ENCODE measurements at regions not wholly inside any gene's neighbourhood (a gene's known extent, or its start where the extent isn't known, plus 50 kb on each side); places are given as distances from the start of the nearest gene placed in this dataset.

DNA sequence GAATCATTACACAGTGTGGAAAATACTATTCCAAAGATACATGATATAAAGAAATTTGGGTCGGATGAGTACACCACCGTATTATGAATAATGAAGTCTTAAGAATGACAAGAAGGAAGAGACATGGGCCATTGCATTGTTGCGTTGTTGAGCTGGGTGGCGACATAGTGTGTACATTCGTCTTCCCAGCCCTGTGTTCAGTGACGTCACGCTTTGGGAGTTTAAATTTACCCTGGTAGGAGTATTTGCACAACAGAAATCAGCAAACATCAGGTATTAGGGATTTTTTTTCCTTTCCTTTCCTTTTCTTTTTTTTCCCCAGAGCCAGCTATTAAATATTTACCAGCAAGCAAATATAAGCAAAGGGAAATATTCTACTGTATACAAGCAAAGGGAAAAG is 347.2 kb upstream of the NETO1 start:
- TF ChIP-seq, protein P1, sequence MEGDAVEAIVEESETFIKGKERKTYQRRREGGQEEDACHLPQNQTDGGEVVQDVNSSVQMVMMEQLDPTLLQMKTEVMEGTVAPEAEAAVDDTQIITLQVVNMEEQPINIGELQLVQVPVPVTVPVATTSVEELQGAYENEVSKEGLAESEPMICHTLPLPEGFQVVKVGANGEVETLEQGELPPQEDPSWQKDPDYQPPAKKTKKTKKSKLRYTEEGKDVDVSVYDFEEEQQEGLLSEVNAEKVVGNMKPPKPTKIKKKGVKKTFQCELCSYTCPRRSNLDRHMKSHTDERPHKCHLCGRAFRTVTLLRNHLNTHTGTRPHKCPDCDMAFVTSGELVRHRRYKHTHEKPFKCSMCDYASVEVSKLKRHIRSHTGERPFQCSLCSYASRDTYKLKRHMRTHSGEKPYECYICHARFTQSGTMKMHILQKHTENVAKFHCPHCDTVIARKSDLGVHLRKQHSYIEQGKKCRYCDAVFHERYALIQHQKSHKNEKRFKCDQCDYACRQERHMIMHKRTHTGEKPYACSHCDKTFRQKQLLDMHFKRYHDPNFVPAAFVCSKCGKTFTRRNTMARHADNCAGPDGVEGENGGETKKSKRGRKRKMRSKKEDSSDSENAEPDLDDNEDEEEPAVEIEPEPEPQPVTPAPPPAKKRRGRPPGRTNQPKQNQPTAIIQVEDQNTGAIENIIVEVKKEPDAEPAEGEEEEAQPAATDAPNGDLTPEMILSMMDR (conservative IDR thresholded peaks at IDR 0.05; ENCODE audit: low read depth in 2 of 2) = no peak; a peak in 1 of 4 replicates
- TF ChIP-seq EZH2 (IDR thresholded peaks at IDR 0.05; ENCODE audit: low read depth, unreplicated experiment) = no peak
- no peak for TF ChIP-seq POLR2AphosphoS5 (IDR thresholded peaks at IDR 0.05; ENCODE audit: low read depth)
- TF ChIP-seq NANOG (IDR thresholded peaks at IDR 0.05; ENCODE audit: borderline replicate concordance) = no peak
- TF ChIP-seq ETS1 (IDR thresholded peaks at IDR 0.05) = no peak
- TF ChIP-seq REST (IDR thresholded peaks at IDR 0.05; ENCODE audit: unreplicated experiment) = no peak
- no peak for TF ChIP-seq EZH2phosphoT487 (IDR thresholded peaks at IDR 0.05; ENCODE audit: unreplicated experiment)
- no peak for TF ChIP-seq ZNF331 (CRISPR knock-in tag; IDR thresholded peaks at IDR 0.05; ENCODE audit: low read depth)
- TF ChIP-seq CREB1 (CRISPR knock-in tag; IDR thresholded peaks at IDR 0.05; ENCODE audit: low read depth) = no peak

All from GM23338 (cell line).